GM13976 (cell line): ENCODE measurements at regions not wholly inside any gene's neighbourhood (a gene's known extent, or its start where the extent isn't known, plus 50 kb on each side); places are given as distances from the start of the nearest gene placed in this dataset.
"Not testable (repeated sequence)": the region's sequence is repeated elsewhere in the genome, so short reads cannot be mapped to it uniquely, and the experiment has no call there.

ENCODE experiments used
- DNase-seq: peaks from one replicate; pipeline ENCODE4 v3.0.0; 2012; ENCODE audit warnings: low spot score
- in situ Hi-C: fragments of 300-500 bp; cut with MboI; formaldehyde crosslinking; loops from one replicate; pipeline ENCODE4 v1.12.0; 2022; ENCODE audit warnings: low sequenced_read_pairs, mixed read lengths, inconsistent platforms; ENCODE audit not compliant: unreplicated experiment
- TF ChIP-seq, protein P1 (sequence below): IDR thresholded peaks from 2 replicates; pipeline ENCODE4 v1.5.1; 2012; ENCODE audit warnings: borderline replicate concordance, mild to moderate bottlenecking; ENCODE audit not compliant: insufficient read depth; ENCODE audit errors: extremely low read depth, missing control alignments, control extremely low read depth

- DNase-seq = no peak
- in situ Hi-C loops = no loop called here
- TF ChIP-seq, protein P1, sequence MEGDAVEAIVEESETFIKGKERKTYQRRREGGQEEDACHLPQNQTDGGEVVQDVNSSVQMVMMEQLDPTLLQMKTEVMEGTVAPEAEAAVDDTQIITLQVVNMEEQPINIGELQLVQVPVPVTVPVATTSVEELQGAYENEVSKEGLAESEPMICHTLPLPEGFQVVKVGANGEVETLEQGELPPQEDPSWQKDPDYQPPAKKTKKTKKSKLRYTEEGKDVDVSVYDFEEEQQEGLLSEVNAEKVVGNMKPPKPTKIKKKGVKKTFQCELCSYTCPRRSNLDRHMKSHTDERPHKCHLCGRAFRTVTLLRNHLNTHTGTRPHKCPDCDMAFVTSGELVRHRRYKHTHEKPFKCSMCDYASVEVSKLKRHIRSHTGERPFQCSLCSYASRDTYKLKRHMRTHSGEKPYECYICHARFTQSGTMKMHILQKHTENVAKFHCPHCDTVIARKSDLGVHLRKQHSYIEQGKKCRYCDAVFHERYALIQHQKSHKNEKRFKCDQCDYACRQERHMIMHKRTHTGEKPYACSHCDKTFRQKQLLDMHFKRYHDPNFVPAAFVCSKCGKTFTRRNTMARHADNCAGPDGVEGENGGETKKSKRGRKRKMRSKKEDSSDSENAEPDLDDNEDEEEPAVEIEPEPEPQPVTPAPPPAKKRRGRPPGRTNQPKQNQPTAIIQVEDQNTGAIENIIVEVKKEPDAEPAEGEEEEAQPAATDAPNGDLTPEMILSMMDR = no peak
Measured at GRCh38 chr2:146716591-146716990, 1128.2 kb upstream of the ACVR2A start.

GRCh38 chr2:146709004-146709403, 1135.8 kb upstream of the ACVR2A start:
- TF ChIP-seq, protein P1 = no peak
- in situ Hi-C loops = no loop called here
- DNase-seq = no peak

DNA sequence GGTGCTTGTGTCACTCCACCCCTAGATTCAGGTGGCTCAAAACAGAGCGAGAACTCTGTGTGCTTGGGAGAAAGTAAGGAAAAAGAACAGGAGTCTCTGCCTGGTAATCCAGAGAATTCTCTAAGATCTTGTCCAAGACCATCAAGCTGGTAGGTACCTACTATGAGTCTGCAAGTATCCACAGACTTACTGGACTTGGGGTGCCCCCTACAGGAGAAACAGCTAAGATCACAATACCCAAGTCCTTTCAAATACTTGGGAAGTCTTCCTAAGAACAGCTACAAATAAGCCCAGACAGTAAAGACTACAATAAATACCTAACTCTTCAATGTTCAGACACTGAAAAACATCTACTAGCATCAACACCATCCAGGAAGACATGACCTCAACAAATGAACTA, 1143.6 kb upstream of the ACVR2A start:
- DNase-seq = no peak
- TF ChIP-seq, protein P1 = no peak
- in situ Hi-C loops = no loop called here

DNA sequence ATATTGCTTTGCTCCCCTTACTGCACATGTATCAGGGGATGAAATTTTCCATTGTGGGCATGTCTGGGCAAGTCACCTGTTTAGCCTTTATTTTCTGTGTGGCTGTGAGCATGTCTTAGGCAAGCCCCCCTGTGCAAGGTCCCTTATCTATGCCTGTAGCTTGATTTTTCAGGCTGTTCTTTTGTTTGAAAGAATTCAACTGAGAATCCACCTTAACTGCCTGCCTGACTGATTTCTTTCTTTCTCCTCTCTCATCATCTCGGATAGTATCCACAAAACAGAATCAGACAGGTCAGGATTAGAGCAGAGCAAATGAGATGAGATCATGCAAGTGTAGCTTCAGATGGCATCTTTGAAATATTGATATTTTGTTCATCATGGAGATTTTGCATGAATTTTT, 1147.5 kb upstream of the ACVR2A start:
- TF ChIP-seq, protein P1 = no peak
- DNase-seq = no peak
- in situ Hi-C loops = no loop called here

DNA sequence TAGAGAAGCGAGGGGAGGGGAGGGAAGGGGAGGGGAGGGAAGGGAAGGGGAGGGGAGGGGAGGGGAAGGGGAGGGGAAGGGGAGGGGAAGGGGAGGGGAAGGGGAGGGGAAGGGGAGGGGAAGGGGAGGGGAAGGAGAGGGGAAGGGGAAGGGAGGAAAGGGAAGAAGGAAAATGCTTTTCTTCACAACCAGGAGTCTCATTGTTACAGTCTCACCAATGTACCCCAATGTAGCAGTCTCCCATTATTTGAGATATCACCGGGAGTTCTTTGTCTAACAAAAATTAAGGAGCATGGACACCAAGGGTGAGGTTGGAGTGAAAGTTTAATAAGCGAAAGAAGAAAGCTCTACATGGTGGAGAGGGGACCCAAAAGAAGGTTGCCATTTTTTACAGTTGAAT, 1148.0 kb upstream of the ACVR2A start:
- DNase-seq, in situ Hi-C loops: not testable (repeated sequence)

- DNase-seq = no peak
- TF ChIP-seq, protein P1 = no peak
- in situ Hi-C loops = no loop called here
Measured at GRCh38 chr2:146681991-146682390, 1162.8 kb upstream of the ACVR2A start.

- DNase-seq = no peak
- in situ Hi-C loops = no loop called here
- TF ChIP-seq, protein P1 = no peak
Measured at GRCh38 chr2:146678516-146678915, 1166.3 kb upstream of the ACVR2A start.
